Activated naive CD4-positive, alpha-beta T cell treated with anti-CD3 and anti-CD28 coated beads, Interleukin-2, amount 50 U/mL, for 72 hours (primary cell): ENCODE measurements at regions not wholly inside any gene's neighbourhood (a gene's known extent, or its start where the extent isn't known, plus 50 kb on each side); places are given as distances from the start of the nearest gene placed in this dataset.
A peak's percentile ranks its signal among the peaks of the same experiment; 100 is the strongest.

ENCODE experiments used
- ATAC-seq, 2 donors: fragments of 150-1000 bp; cut with Tn5 transposase; 2 replicates each; pipeline ENCODE4 v1.10.0; 2021; ENCODE audit warnings: mild to moderate bottlenecking in 2 of 2, moderate library complexity in 2 of 2
- DNase-seq, 2 donors: peaks; one replicate each; pipeline ENCODE4 v3.0.0; 2021 to 2022; ENCODE audit warnings: low spot score in 2 of 2
- H3K27ac Mint-ChIP-seq, 2 donors: one replicate each; pipeline ENCODE4 v1.8.0; 2022; ENCODE audit warnings: mild to moderate bottlenecking in 2 of 2, mixed read lengths in 2 of 2
- H3K36me3 Mint-ChIP-seq, 2 donors: one replicate each; pipeline ENCODE4 v1.8.0; 2022; ENCODE audit warnings: mixed read lengths in 2 of 2
- H3K9me3 Mint-ChIP-seq, 2 donors: one replicate each; pipeline ENCODE4 v1.8.0; 2022; ENCODE audit warnings: mixed read lengths in 2 of 2

GRCh38 chr2:30038419-30038818, 108.4 kb upstream of the YPEL5 start:
- H3K9me3 Mint-ChIP-seq: no peaks in the 10 kb centered on the region
- DNase-seq: no peak
- no peaks in the 10 kb centered on the region for H3K36me3 Mint-ChIP-seq
- no peak for ATAC-seq
- H3K27ac Mint-ChIP-seq: no peak overlapping the region

- no peak for ATAC-seq
- Mint-ChIP-seq H3K27ac (no peak overlapping the region), H3K36me3 (no peaks in the 10 kb centered on the region), H3K9me3 (no peaks in the 10 kb centered on the region)
- DNase-seq: no peak
Observed at GRCh38 chr2:30039101-30039500, 107.7 kb upstream of the YPEL5 start.

- DNase-seq (peak in 1 of 2 donors; percentile 24), ATAC-seq (peak; percentile 73 to 99)
- no peaks in the 10 kb centered on the region for H3K36me3 Mint-ChIP-seq
- no peak overlapping the region for H3K27ac Mint-ChIP-seq
- no peaks in the 10 kb centered on the region for H3K9me3 Mint-ChIP-seq
Observed at GRCh38 chr2:30040147-30040546, 106.7 kb upstream of the YPEL5 start.

GRCh38 chr2:30041884-30042283, 104.9 kb upstream of the YPEL5 start:
- Mint-ChIP-seq H3K9me3 (no peaks in the 10 kb centered on the region), H3K36me3 (no peaks in the 10 kb centered on the region), H3K27ac (no peak overlapping the region)
- no peak for DNase-seq
- ATAC-seq: no peak

GRCh38 chr2:30046396-30046795, 100.4 kb upstream of the YPEL5 start:
- no peak for ATAC-seq
- H3K9me3 Mint-ChIP-seq: no peaks in the 10 kb centered on the region
- H3K36me3 Mint-ChIP-seq: no peaks in the 10 kb centered on the region
- no peak overlapping the region for H3K27ac Mint-ChIP-seq
- no peak for DNase-seq

GRCh38 chr2:30046979-30047378, 99.8 kb upstream of the YPEL5 start:
- DNase-seq (no peak), ATAC-seq (no peak)
- H3K9me3 Mint-ChIP-seq: no peaks in the 10 kb centered on the region
- no peak overlapping the region for H3K27ac Mint-ChIP-seq
- H3K36me3 Mint-ChIP-seq: no peaks in the 10 kb centered on the region

- ATAC-seq (no peak), DNase-seq (no peak)
- H3K9me3 Mint-ChIP-seq: no peaks in the 10 kb centered on the region
- H3K36me3 Mint-ChIP-seq: no peaks in the 10 kb centered on the region
- no peak overlapping the region for H3K27ac Mint-ChIP-seq
Observed at GRCh38 chr2:30048636-30049175, 98.1 kb upstream of the YPEL5 start.

- Mint-ChIP-seq H3K9me3 (no peaks in the 10 kb centered on the region), H3K27ac (no peak overlapping the region), H3K36me3 (no peaks in the 10 kb centered on the region)
- ATAC-seq (no peak), DNase-seq (no peak)
Observed at GRCh38 chr2:30055548-30055947, 91.3 kb upstream of the YPEL5 start.

GRCh38 chr2:30060562-30060961, 86.2 kb upstream of the YPEL5 start:
- Mint-ChIP-seq H3K36me3 (peaks cover 9 to 26% of the 10 kb centered on the region in 2 donors), H3K27ac (no peak overlapping the region)
- ATAC-seq: no peak

GRCh38 chr2:30068067-30068466, 78.7 kb upstream of the YPEL5 start:
- Mint-ChIP-seq H3K36me3 (peaks cover 10 to 18% of the 10 kb centered on the region in 2 donors), H3K9me3 (peaks cover 18 to 19% of the 10 kb centered on the region in 2 donors), H3K27ac (no peak overlapping the region)
- ATAC-seq: no peak
- no peak for DNase-seq

More at GRCh38 chr2:30060562-30060961, 86.2 kb upstream of the YPEL5 start:
- H3K9me3 Mint-ChIP-seq: peaks cover 22 to 25% of the 10 kb centered on the region in 2 donors
- DNase-seq: no peak

GRCh38 chr2:30072250-30072842, 74.5 kb upstream of the YPEL5 start:
- peak; percentile 81 to 93 for ATAC-seq
- Mint-ChIP-seq H3K9me3 (no peaks in the 10 kb centered on the region), H3K27ac (no peak overlapping the region)

GRCh38 chr2:30073523-30073922, 73.3 kb upstream of the YPEL5 start:
- no peaks in the 10 kb centered on the region for H3K36me3 Mint-ChIP-seq
- H3K9me3 Mint-ChIP-seq: no peaks in the 10 kb centered on the region
- no peak for ATAC-seq
- H3K27ac Mint-ChIP-seq: no peak overlapping the region
- DNase-seq: no peak

More at GRCh38 chr2:30072250-30072842, 74.5 kb upstream of the YPEL5 start:
- H3K36me3 Mint-ChIP-seq: no peaks in the 10 kb centered on the region
- peak; percentile 61 to 72 for DNase-seq

GRCh38 chr2:30074023-30074422, 72.8 kb upstream of the YPEL5 start:
- DNase-seq (no peak), ATAC-seq (no peak)
- Mint-ChIP-seq H3K27ac (no peak overlapping the region), H3K36me3 (no peaks in the 10 kb centered on the region), H3K9me3 (no peaks in the 10 kb centered on the region)

- Mint-ChIP-seq H3K27ac (no peak overlapping the region), H3K36me3 (no peaks in the 10 kb centered on the region), H3K9me3 (no peaks in the 10 kb centered on the region)
- no peak for DNase-seq
- no peak for ATAC-seq
Observed at GRCh38 chr2:30078521-30078920, 68.3 kb upstream of the YPEL5 start.

GRCh38 chr2:30084915-30085314, 61.9 kb upstream of the YPEL5 start:
- ATAC-seq (no peak), DNase-seq (no peak)
- no peaks in the 10 kb centered on the region for H3K36me3 Mint-ChIP-seq
- H3K9me3 Mint-ChIP-seq: no peaks in the 10 kb centered on the region
- H3K27ac Mint-ChIP-seq: no peak overlapping the region

- Mint-ChIP-seq H3K36me3 (no peaks in the 10 kb centered on the region), H3K9me3 (no peaks in the 10 kb centered on the region), H3K27ac (no peak overlapping the region)
- ATAC-seq: no peak
- DNase-seq: no peak
Observed at GRCh38 chr2:30089171-30089570, 57.6 kb upstream of the YPEL5 start.

- no peak for DNase-seq
- H3K27ac Mint-ChIP-seq: no peak overlapping the region
- H3K9me3 Mint-ChIP-seq: no peaks in the 10 kb centered on the region
- H3K36me3 Mint-ChIP-seq: no peaks in the 10 kb centered on the region
- no peak for ATAC-seq
Observed at GRCh38 chr2:30095402-30095801, 51.4 kb upstream of the YPEL5 start.

GRCh38 chr2:30096451-30096850, 50.4 kb upstream of the YPEL5 start:
- H3K9me3 Mint-ChIP-seq: no peaks in the 10 kb centered on the region
- H3K27ac Mint-ChIP-seq: peak overlapping the region in 1 of 2 donors; percentile 6
- H3K36me3 Mint-ChIP-seq: no peaks in the 10 kb centered on the region
- DNase-seq: no peak
- ATAC-seq: no peak
